Effector memory CD8-positive, alpha-beta T cell (primary cell): ENCODE measurements at regions not wholly inside any gene's neighbourhood (a gene's known extent, or its start where the extent isn't known, plus 50 kb on each side); places are given as distances from the start of the nearest gene placed in this dataset.
"Not testable (repeated sequence)": the region's sequence is repeated elsewhere in the genome, so short reads cannot be mapped to it uniquely, and the experiment has no call there.

Experiments used
- ATAC-seq: fragments of 150-1000 bp; cut with Tn5 transposase; replicated peaks from 2 replicates; pipeline ENCODE4 v1.10.0; 2021; ENCODE audit warnings: mild to moderate bottlenecking, moderate library complexity
- DNase-seq, 3 experiments: peaks; one replicate each; pipeline ENCODE4 v3.0.0; 2021
- H3K27ac Mint-ChIP-seq, 2 donors: one replicate each; pipeline ENCODE4 v1.8.0; 2022; ENCODE audit warnings: mild to moderate bottlenecking in 2 of 2, mixed read lengths in 2 of 2, moderate library complexity in 2 of 2
- H3K27me3 Mint-ChIP-seq, 2 donors: one replicate each; pipeline ENCODE4 v1.8.0; 2022; ENCODE audit warnings: mixed read lengths in 2 of 2
- H3K36me3 Mint-ChIP-seq: one replicate; pipeline ENCODE4 v1.8.0; 2022; ENCODE audit warnings: mild to moderate bottlenecking, moderate library complexity, mixed read lengths; ENCODE audit not compliant: insufficient read depth
- H3K4me1 Mint-ChIP-seq, 2 donors: one replicate each; pipeline ENCODE4 v1.8.0; 2022; ENCODE audit warnings: low read depth in 2 of 2, mixed read lengths in 2 of 2
- H3K4me3 Mint-ChIP-seq, 2 donors: one replicate each; pipeline ENCODE4 v1.8.0; 2022; ENCODE audit warnings: mild to moderate bottlenecking in 2 of 2, mixed read lengths in 2 of 2, moderate library complexity in 2 of 2
- H3K9me3 Mint-ChIP-seq, 2 donors: one replicate each; pipeline ENCODE4 v1.8.0; 2022; ENCODE audit warnings: mixed read lengths in 2 of 2

- Mint-ChIP-seq H3K4me3 (no peak overlapping the region), H3K4me1 (no peaks in the 10 kb centered on the region), H3K36me3 (no peaks in the 10 kb centered on the region), H3K9me3 (peaks cover 7 to 11% of the 10 kb centered on the region in 2 donors), H3K27me3 (no peaks in the 10 kb centered on the region), H3K27ac (no peak overlapping the region)
- DNase-seq = no peak
- ATAC-seq = no peak
These were observed 1248.7 kb downstream of the FSCB start for GRCh38 chr14:43258396-43258795.

GRCh38 chr14:43256996-43257395 is 1250.1 kb downstream of the FSCB start:
- H3K27ac Mint-ChIP-seq, H3K9me3 Mint-ChIP-seq, H3K27me3 Mint-ChIP-seq, H3K4me1 Mint-ChIP-seq, ATAC-seq, DNase-seq, H3K4me3 Mint-ChIP-seq, H3K36me3 Mint-ChIP-seq: not testable (repeated sequence)

GRCh38 chr14:43252866-43253265 is 1254.2 kb downstream of the FSCB start:
- Mint-ChIP-seq H3K27ac (no peak overlapping the region), H3K4me3 (no peak overlapping the region), H3K9me3 (peaks cover 0 to 4% of the 10 kb centered on the region in 2 donors), H3K27me3 (no peaks in the 10 kb centered on the region), H3K36me3 (no peaks in the 10 kb centered on the region), H3K4me1 (no peaks in the 10 kb centered on the region)
- ATAC-seq (no peak), DNase-seq (no peak)

- Mint-ChIP-seq H3K4me1 (no peaks in the 10 kb centered on the region), H3K4me3 (no peak overlapping the region), H3K27ac (no peak overlapping the region), H3K36me3 (no peaks in the 10 kb centered on the region), H3K27me3 (no peaks in the 10 kb centered on the region), H3K9me3 (peaks cover under 1 to 5% of the 10 kb centered on the region in 2 donors)
- ATAC-seq = no peak
- no peak for DNase-seq
These were observed 1257.5 kb downstream of the FSCB start for GRCh38 chr14:43249591-43249990.

- Mint-ChIP-seq H3K27ac (no peak overlapping the region), H3K36me3 (no peaks in the 10 kb centered on the region)
These were observed 1258.0 kb downstream of the FSCB start for GRCh38 chr14:43249116-43249515.

GRCh38 chr14:43247877-43248276 is 1259.2 kb downstream of the FSCB start:
- peaks cover 0 to 10% of the 10 kb centered on the region in 2 donors for H3K9me3 Mint-ChIP-seq
- H3K4me3 Mint-ChIP-seq = no peak overlapping the region
- no peak for ATAC-seq
- H3K36me3 Mint-ChIP-seq = no peaks in the 10 kb centered on the region
- no peaks in the 10 kb centered on the region for H3K4me1 Mint-ChIP-seq
- H3K27me3 Mint-ChIP-seq = no peaks in the 10 kb centered on the region
- no peak for DNase-seq
- H3K27ac Mint-ChIP-seq = no peak overlapping the region

More at GRCh38 chr14:43249116-43249515, 1258.0 kb downstream of the FSCB start:
- H3K27me3 Mint-ChIP-seq = no peaks in the 10 kb centered on the region
- ATAC-seq (no peak), DNase-seq (no peak)
- peaks cover 0 to 10% of the 10 kb centered on the region in 2 donors for H3K9me3 Mint-ChIP-seq
- no peak overlapping the region for H3K4me3 Mint-ChIP-seq
- no peaks in the 10 kb centered on the region for H3K4me1 Mint-ChIP-seq

- Mint-ChIP-seq H3K27ac (no peak overlapping the region), H3K4me1 (no peaks in the 10 kb centered on the region), H3K27me3 (no peaks in the 10 kb centered on the region), H3K36me3 (no peaks in the 10 kb centered on the region), H3K9me3 (peaks cover 1 to 16% of the 10 kb centered on the region in 2 donors), H3K4me3 (no peak overlapping the region)
- DNase-seq (no peak), ATAC-seq (no peak)
These were observed 1262.9 kb downstream of the FSCB start for GRCh38 chr14:43244142-43244625.

GRCh38 chr14:43243168-43243567 is 1263.9 kb downstream of the FSCB start:
- Mint-ChIP-seq H3K27me3 (no peaks in the 10 kb centered on the region), H3K4me1 (no peaks in the 10 kb centered on the region), H3K36me3 (no peaks in the 10 kb centered on the region), H3K27ac (no peak overlapping the region), H3K9me3 (peaks cover 1 to 16% of the 10 kb centered on the region in 2 donors), H3K4me3 (no peak overlapping the region)
- no peak for DNase-seq
- ATAC-seq = no peak

GRCh38 chr14:43232261-43232660 is 1274.8 kb downstream of the FSCB start:
- H3K27ac Mint-ChIP-seq = no peak overlapping the region
- no peaks in the 10 kb centered on the region for H3K27me3 Mint-ChIP-seq
- DNase-seq (no peak), ATAC-seq (no peak)
- H3K36me3 Mint-ChIP-seq = no peaks in the 10 kb centered on the region
- H3K9me3 Mint-ChIP-seq = peaks cover 0 to 6% of the 10 kb centered on the region in 2 donors
- H3K4me3 Mint-ChIP-seq = no peak overlapping the region
- no peaks in the 10 kb centered on the region for H3K4me1 Mint-ChIP-seq

GRCh38 chr14:43215524-43215923 is 1291.6 kb downstream of the FSCB start:
- Mint-ChIP-seq H3K4me1 (no peaks in the 10 kb centered on the region), H3K27ac (no peak overlapping the region), H3K27me3 (no peaks in the 10 kb centered on the region), H3K36me3 (no peaks in the 10 kb centered on the region), H3K9me3 (peaks cover 7 to 10% of the 10 kb centered on the region in 2 donors), H3K4me3 (no peak overlapping the region)
- DNase-seq = no peak
- ATAC-seq = no peak

- no peak overlapping the region for H3K27ac Mint-ChIP-seq
- no peaks in the 10 kb centered on the region for H3K27me3 Mint-ChIP-seq
- no peaks in the 10 kb centered on the region for H3K4me1 Mint-ChIP-seq
- ATAC-seq (no peak), DNase-seq (no peak)
- no peaks in the 10 kb centered on the region for H3K36me3 Mint-ChIP-seq
- no peak overlapping the region for H3K4me3 Mint-ChIP-seq
- H3K9me3 Mint-ChIP-seq = peaks cover 5 to 14% of the 10 kb centered on the region in 2 donors
These were observed 1299.9 kb downstream of the FSCB start for GRCh38 chr14:43207189-43207588.

GRCh38 chr14:43204816-43205215 is 1302.3 kb downstream of the FSCB start:
- Mint-ChIP-seq H3K4me3 (no peak overlapping the region), H3K36me3 (no peaks in the 10 kb centered on the region), H3K4me1 (no peaks in the 10 kb centered on the region), H3K27me3 (no peaks in the 10 kb centered on the region), H3K27ac (no peak overlapping the region), H3K9me3 (peaks cover 5 to 14% of the 10 kb centered on the region in 2 donors)
- DNase-seq = no peak
- ATAC-seq = no peak

- Mint-ChIP-seq H3K4me1 (no peaks in the 10 kb centered on the region), H3K36me3 (no peaks in the 10 kb centered on the region), H3K27me3 (no peaks in the 10 kb centered on the region), H3K9me3 (peaks cover 0 to 3% of the 10 kb centered on the region in 2 donors), H3K27ac (no peak overlapping the region), H3K4me3 (no peak overlapping the region)
- ATAC-seq (no peak), DNase-seq (no peak)
These were observed 1306.6 kb downstream of the FSCB start for GRCh38 chr14:43200519-43200918.

GRCh38 chr14:43198465-43198864 is 1308.6 kb downstream of the FSCB start:
- Mint-ChIP-seq H3K27ac (no peak overlapping the region), H3K4me3 (no peak overlapping the region), H3K36me3 (no peaks in the 10 kb centered on the region), H3K9me3 (no peaks in the 10 kb centered on the region), H3K4me1 (no peaks in the 10 kb centered on the region), H3K27me3 (no peaks in the 10 kb centered on the region)
- ATAC-seq (no peak), DNase-seq (no peak)

GRCh38 chr14:43184540-43184939 is 1322.5 kb downstream of the FSCB start:
- H3K9me3 Mint-ChIP-seq = peaks cover 14 to 18% of the 10 kb centered on the region in 2 donors
- ATAC-seq = no peak
- H3K27me3 Mint-ChIP-seq = no peaks in the 10 kb centered on the region
- no peak for DNase-seq
- H3K4me3 Mint-ChIP-seq = no peak overlapping the region
- H3K27ac Mint-ChIP-seq = no peak overlapping the region
- H3K36me3 Mint-ChIP-seq = no peaks in the 10 kb centered on the region
- H3K4me1 Mint-ChIP-seq = no peaks in the 10 kb centered on the region
